ENCODE measurements at regions not wholly inside any gene's neighbourhood (a gene's known extent, or its start where the extent isn't known, plus 50 kb on each side); places are given as distances from the start of the nearest gene placed in this dataset.

DNA sequence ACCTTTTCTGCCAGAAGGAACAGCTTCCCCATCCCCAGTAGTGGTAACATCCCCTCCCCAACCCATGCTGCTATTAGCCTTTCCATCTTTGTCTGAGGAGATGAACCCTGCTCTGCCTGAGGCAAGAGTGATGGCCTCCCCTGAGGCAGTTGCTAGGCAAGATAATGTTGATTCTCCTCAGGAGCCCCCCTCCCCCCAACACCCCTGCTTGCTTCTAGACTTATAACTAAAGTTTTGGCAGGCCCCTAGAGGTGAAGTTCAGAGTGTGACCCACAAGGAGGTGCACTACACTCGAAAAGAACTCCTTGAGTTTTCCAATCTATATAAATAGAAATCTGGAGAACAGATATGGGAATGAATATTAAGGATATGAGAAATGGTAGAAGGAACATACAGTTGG is 962.5 kb downstream of the ADGRL3 start:
- no peak; the same call in 1 of the 2 replicates for TF ChIP-seq CTCF (conservative IDR thresholded peaks at IDR 0.05)
- TF ChIP-seq ZFX (IDR thresholded peaks at IDR 0.05) = no peak

All from C4-2B (cell line).